ENCODE measurements at regions not wholly inside any gene's neighbourhood (a gene's known extent, or its start where the extent isn't known, plus 50 kb on each side); places are given as distances from the start of the nearest gene placed in this dataset.

DNA sequence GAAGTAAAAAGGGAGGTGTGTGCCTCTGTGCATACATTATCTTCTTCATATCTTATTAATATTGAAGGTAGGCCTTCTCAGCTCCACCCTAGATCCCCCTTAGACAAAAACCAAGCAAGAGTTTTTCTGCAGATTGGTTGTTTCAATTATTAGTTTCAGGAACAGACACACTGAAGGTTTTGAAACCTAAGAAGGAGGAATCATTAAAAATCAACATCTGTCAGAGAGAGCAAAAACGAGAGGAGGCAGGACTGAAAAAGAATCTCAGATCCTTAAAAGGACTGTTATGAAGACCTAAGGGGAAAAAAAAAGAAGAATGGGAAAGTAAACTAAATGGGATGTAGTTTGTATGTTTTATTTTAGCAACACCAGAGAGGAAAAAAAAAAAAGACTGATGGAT is 560.8 kb upstream of the JAG1 start:
- TF ChIP-seq, protein P1, sequence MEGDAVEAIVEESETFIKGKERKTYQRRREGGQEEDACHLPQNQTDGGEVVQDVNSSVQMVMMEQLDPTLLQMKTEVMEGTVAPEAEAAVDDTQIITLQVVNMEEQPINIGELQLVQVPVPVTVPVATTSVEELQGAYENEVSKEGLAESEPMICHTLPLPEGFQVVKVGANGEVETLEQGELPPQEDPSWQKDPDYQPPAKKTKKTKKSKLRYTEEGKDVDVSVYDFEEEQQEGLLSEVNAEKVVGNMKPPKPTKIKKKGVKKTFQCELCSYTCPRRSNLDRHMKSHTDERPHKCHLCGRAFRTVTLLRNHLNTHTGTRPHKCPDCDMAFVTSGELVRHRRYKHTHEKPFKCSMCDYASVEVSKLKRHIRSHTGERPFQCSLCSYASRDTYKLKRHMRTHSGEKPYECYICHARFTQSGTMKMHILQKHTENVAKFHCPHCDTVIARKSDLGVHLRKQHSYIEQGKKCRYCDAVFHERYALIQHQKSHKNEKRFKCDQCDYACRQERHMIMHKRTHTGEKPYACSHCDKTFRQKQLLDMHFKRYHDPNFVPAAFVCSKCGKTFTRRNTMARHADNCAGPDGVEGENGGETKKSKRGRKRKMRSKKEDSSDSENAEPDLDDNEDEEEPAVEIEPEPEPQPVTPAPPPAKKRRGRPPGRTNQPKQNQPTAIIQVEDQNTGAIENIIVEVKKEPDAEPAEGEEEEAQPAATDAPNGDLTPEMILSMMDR (IDR thresholded peaks at IDR 0.05), result no peak
- TF ChIP-seq EZH2 (IDR thresholded peaks at IDR 0.05), result no peak
